A549 (cell line): ENCODE measurements at regions not wholly inside any gene's neighbourhood (a gene's known extent, or its start where the extent isn't known, plus 50 kb on each side); places are given as distances from the start of the nearest gene placed in this dataset.

Experiments
- ESRRA ChIP-seq: fragments of 150-350 bp; IDR thresholded peaks from 2 replicates; pipeline ENCODE4 v1.6.1; 2014; ENCODE audit warnings: mild to moderate bottlenecking, low read length, borderline replicate concordance
- NFE2L2 ChIP-seq: fragments of 150-350 bp; conservative IDR thresholded peaks from 2 replicates; pipeline ENCODE4 v1.6.1; 2014; ENCODE audit warnings: low read length
- TF ChIP-seq, protein P1 (sequence below): fragments of >200 bp; sonication (Bioruptor Twin); formaldehyde crosslinking; IDR thresholded peaks from 3 replicates; pipeline ENCODE4 v1.5.1; 2016

DNA sequence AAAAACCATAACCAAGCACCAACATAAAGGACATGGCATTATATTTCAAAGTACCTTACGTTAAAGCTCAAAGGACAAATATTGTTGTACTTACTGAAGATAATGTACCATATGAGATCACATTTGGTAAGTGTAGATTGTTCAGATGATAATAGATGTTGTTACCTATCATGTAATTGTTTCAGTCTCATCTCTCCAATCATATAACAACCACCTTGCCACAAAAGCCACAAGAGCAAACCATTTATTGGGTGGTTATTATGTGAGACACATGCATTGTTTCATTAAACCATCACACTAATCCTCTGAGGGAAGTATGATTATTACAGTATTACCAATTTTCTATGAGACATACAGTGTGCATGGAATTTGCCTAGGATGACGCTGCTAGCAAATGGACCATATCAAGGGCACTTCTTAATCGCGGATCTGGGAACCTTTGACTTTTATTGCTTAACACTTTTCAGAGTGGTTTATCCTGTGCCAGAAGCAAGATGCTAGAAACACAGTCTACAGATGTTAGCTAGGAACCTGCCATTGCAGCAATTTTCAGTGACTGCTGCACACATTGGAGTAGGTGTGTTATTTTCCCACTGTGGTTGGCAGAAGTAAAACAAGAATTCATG lies 149.8 kb upstream of the AKIRIN2 start:
- TF ChIP-seq, protein P1, sequence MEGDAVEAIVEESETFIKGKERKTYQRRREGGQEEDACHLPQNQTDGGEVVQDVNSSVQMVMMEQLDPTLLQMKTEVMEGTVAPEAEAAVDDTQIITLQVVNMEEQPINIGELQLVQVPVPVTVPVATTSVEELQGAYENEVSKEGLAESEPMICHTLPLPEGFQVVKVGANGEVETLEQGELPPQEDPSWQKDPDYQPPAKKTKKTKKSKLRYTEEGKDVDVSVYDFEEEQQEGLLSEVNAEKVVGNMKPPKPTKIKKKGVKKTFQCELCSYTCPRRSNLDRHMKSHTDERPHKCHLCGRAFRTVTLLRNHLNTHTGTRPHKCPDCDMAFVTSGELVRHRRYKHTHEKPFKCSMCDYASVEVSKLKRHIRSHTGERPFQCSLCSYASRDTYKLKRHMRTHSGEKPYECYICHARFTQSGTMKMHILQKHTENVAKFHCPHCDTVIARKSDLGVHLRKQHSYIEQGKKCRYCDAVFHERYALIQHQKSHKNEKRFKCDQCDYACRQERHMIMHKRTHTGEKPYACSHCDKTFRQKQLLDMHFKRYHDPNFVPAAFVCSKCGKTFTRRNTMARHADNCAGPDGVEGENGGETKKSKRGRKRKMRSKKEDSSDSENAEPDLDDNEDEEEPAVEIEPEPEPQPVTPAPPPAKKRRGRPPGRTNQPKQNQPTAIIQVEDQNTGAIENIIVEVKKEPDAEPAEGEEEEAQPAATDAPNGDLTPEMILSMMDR: no peak
- TF ChIP-seq NFE2L2 (no peak), ESRRA (no peak)
